DOHH2 (cell line): ENCODE measurements at regions not wholly inside any gene's neighbourhood (a gene's known extent, or its start where the extent isn't known, plus 50 kb on each side); places are given as distances from the start of the nearest gene placed in this dataset.

Experiments
- H3F3A ChIP-seq: fragments of 200-600 bp; sonication (generic), shearing (Covaris generic); 2 replicates; pipeline ENCODE4 v1.6.0; 2016; ENCODE audit warnings: antibody characterized with exemption, mild to moderate bottlenecking; ENCODE audit not compliant: control insufficient read depth, insufficient read depth
- H3K27ac ChIP-seq: fragments of 200-600 bp; sonication (generic); 2 replicates; pipeline ENCODE4 v1.5.1; 2014; ENCODE audit warnings: low read depth, mild to moderate bottlenecking, low read length, moderate library complexity
- H3K27me3 ChIP-seq: fragments of 200-600 bp; sonication (generic); 2 replicates; pipeline ENCODE4 v1.6.1; 2014; ENCODE audit warnings: mild to moderate bottlenecking, low read length, mixed read lengths; ENCODE audit not compliant: control insufficient read depth
- H3K36me3 ChIP-seq: fragments of 200-600 bp; sonication (generic); 2 replicates; pipeline ENCODE4 v1.6.1; 2014; ENCODE audit warnings: mild to moderate bottlenecking, low read length, moderate library complexity, mixed read lengths; ENCODE audit not compliant: control insufficient read depth
- H3K4me1 ChIP-seq: fragments of 200-600 bp; sonication (generic); 2 replicates; pipeline ENCODE4 v1.6.1; 2014; ENCODE audit warnings: mild to moderate bottlenecking, low read length, mixed read lengths; ENCODE audit not compliant: control insufficient read depth
- H3K4me2 ChIP-seq: fragments of 200-600 bp; sonication (generic); 2 replicates; pipeline ENCODE4 v1.6.0; 2014; ENCODE audit warnings: mild to moderate bottlenecking, low read length, moderate library complexity
- H3K4me3 ChIP-seq: fragments of 200-600 bp; sonication (generic); 2 replicates; pipeline ENCODE4 v1.5.1; 2014; ENCODE audit warnings: mild to moderate bottlenecking, low read length, mixed read lengths
- H3K79me2 ChIP-seq: fragments of 200-600 bp; sonication (generic); 2 replicates; pipeline ENCODE4 v1.6.1; 2014; ENCODE audit warnings: mild to moderate bottlenecking, low read length, mixed read lengths; ENCODE audit not compliant: control insufficient read depth
- H3K9me2 ChIP-seq: fragments of 200-600 bp; sonication (generic); replicated peaks from 2 replicates; pipeline ENCODE4 v1.6.1; 2014; ENCODE audit warnings: mild to moderate bottlenecking, low read length, mixed read lengths; ENCODE audit not compliant: control insufficient read depth
- H3K9me3 ChIP-seq: fragments of 200-600 bp; sonication (generic); 2 replicates; pipeline ENCODE4 v1.6.1; 2014; ENCODE audit warnings: antibody characterized with exemption, low read length, mixed read lengths; ENCODE audit not compliant: control insufficient read depth, insufficient read depth
- H4K20me1 ChIP-seq: fragments of 200-600 bp; sonication (generic); 2 replicates; pipeline ENCODE4 v1.6.0; 2014; ENCODE audit warnings: low read depth, mild to moderate bottlenecking, antibody characterized with exemption, low read length, moderate library complexity; ENCODE audit not compliant: control insufficient read depth, insufficient read depth
- CTCF ChIP-seq: fragments of 200-600 bp; sonication (generic); IDR thresholded peaks from one replicate; pipeline ENCODE4 v1.5.1; 2014; ENCODE audit warnings: antibody characterized with exemption, mild to moderate bottlenecking, low read depth, low read length; ENCODE audit not compliant: poor library complexity, severe bottlenecking
- EZH2phosphoT487 ChIP-seq: fragments of 200-600 bp; sonication (generic); IDR thresholded peaks from 2 replicates; pipeline ENCODE4 v1.6.1; 2017; ENCODE audit warnings: borderline replicate concordance, mild to moderate bottlenecking, antibody characterized with exemption, low read length, moderate library complexity, mixed read lengths

- Histone ChIP-seq H3K4me3 (no peak overlapping the region), H3K27me3 (no peaks in the 10 kb centered on the region), H3K27ac (no peak overlapping the region), H3K9me3 (0 out of 2 replicates have a peak, but pooled peaks cover 2% of the 10 kb centered on the region), H4K20me1 (no peaks in the 10 kb centered on the region), H3K36me3 (no peaks in the 10 kb centered on the region), H3K9me2 (no peaks in the 10 kb centered on the region), H3K4me2 (no peak overlapping the region), H3K4me1 (peaks cover 54% of the 10 kb centered on the region), H3F3A (peaks cover 8% of the 10 kb centered on the region), H3K79me2 (no peaks in the 10 kb centered on the region)
- TF ChIP-seq CTCF (no peak), EZH2phosphoT487 (no peak)
Observed at GRCh38 chr5:60527072-60527471, 172.9 kb downstream of the DEPDC1B start.

GRCh38 chr5:60526336-60526875 is 173.6 kb downstream of the DEPDC1B start:
- Histone ChIP-seq H3F3A (peaks cover 14% of the 10 kb centered on the region), H3K27ac (no peak overlapping the region), H3K4me1 (peaks cover 60% of the 10 kb centered on the region), H3K4me2 (no peak overlapping the region), H3K9me2 (no peaks in the 10 kb centered on the region), H3K27me3 (no peaks in the 10 kb centered on the region), H3K4me3 (no peak overlapping the region), H3K36me3 (no peaks in the 10 kb centered on the region), H3K9me3 (0 out of 2 replicates have a peak, but pooled peaks cover 2% of the 10 kb centered on the region), H3K79me2 (no peaks in the 10 kb centered on the region), H4K20me1 (no peaks in the 10 kb centered on the region)
- TF ChIP-seq EZH2phosphoT487 (no peak), CTCF (no peak)

DNA sequence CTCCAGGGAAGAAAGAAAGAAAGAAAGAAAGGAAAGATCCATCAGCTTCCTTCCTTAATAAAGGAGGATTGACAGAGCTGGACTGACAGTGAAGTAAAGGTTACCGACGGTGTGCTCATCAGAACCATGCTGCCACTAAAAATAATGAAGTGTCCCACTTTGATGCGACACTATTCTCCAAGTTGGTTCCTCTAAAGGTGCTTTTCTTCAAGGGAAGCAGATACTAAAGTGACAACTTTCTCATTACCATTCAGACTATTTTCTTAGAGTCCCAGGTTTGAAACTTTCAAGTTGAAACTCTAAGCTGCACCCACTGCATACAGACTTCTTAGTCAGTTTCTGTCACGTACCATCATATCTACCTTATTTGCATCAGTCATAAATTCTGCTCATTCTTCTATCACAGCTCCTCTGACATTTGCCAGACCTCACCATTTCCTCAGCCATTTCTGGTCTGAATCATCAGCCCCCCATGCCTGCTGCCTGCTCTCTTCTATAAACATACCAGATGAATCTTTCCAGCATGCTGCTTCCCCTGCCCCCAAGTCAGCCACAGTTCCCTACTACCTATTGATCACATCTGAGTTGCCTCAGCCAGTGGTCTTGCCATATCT is 177.6 kb downstream of the DEPDC1B start:
- Histone ChIP-seq H4K20me1 (no peaks in the 10 kb centered on the region), H3K4me2 (peak overlapping the region; percentile 89), H3K36me3 (peaks cover 15% of the 10 kb centered on the region), H3K9me3 (peaks cover 9% of the 10 kb centered on the region; the same call in 1 of the 2 replicates), H3K4me3 (peak overlapping the region; percentile 75), H3K27ac (peak overlapping the region; percentile 95), H3F3A (peaks cover 16% of the 10 kb centered on the region), H3K9me2 (no peaks in the 10 kb centered on the region), H3K27me3 (no peaks in the 10 kb centered on the region), H3K4me1 (peaks cover 90% of the 10 kb centered on the region), H3K79me2 (peaks cover 39% of the 10 kb centered on the region)
- no peak for TF ChIP-seq CTCF
- TF ChIP-seq EZH2phosphoT487, result no peak
